HCT116 (cell line): ENCODE measurements at regions not wholly inside any gene's neighbourhood (a gene's known extent, or its start where the extent isn't known, plus 50 kb on each side); places are given as distances from the start of the nearest gene placed in this dataset.

Experiments used
- POLR2A ChIP-seq: IDR thresholded peaks from 2 replicates; pipeline ENCODE4 v1.7.0; 2011; ENCODE audit warnings: borderline replicate concordance; ENCODE audit not compliant: insufficient read depth, insufficient read length; ENCODE audit errors: extremely low read depth
- TF ChIP-seq, protein P1 (sequence below), 3 experiments: fragments of 200-600 bp in 1 of 3; sonication (generic) in 1 of 3; IDR thresholded peaks in 2 of 3; conservative IDR thresholded peaks in 1 of 3; 2 replicates each; pipeline ENCODE4 v1.5.1; 2012 to 2017; ENCODE audit warnings: low read depth in 2 of 3, low read length in 2 of 3, antibody characterized with exemption in 1 of 3, borderline replicate concordance in 1 of 3, control low read depth in 1 of 3, mild to moderate bottlenecking in 1 of 3, mixed read lengths in 1 of 3, mixed run types in 1 of 3, moderate library complexity in 1 of 3; ENCODE audit not compliant: insufficient read depth in 1 of 3

DNA sequence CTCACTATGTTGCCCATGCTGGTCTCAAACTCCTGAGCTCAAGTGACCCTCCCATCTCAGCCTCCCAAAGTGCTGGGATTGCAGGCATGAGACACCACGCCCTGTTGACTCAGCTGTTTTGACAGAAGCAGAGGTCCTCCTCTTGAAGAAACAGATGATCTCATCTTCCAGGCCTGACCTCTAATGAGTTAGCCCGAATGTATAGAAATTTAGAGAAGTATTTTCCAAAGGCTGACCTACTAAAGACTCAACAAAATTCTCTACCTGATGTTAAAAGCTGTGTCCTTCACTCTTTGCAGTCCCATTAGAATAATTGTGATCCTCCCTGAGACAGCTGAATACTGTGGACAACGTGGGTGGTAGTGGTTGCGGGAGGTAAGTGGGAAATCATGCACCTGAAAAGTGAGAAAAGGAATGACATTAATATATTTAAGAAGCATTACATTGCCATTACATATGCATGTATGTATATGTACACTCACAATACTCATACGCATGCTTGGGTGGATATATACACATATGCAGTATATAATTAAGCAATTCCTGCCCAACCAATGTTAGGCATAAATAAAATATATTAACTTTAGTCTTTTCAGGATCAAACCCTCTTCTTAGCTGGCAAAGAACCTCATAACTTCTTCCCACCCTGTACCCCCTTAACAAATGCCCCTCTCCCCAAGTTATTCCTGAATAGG is 204.6 kb upstream of the NR2F2 start:
- TF ChIP-seq, protein P1, sequence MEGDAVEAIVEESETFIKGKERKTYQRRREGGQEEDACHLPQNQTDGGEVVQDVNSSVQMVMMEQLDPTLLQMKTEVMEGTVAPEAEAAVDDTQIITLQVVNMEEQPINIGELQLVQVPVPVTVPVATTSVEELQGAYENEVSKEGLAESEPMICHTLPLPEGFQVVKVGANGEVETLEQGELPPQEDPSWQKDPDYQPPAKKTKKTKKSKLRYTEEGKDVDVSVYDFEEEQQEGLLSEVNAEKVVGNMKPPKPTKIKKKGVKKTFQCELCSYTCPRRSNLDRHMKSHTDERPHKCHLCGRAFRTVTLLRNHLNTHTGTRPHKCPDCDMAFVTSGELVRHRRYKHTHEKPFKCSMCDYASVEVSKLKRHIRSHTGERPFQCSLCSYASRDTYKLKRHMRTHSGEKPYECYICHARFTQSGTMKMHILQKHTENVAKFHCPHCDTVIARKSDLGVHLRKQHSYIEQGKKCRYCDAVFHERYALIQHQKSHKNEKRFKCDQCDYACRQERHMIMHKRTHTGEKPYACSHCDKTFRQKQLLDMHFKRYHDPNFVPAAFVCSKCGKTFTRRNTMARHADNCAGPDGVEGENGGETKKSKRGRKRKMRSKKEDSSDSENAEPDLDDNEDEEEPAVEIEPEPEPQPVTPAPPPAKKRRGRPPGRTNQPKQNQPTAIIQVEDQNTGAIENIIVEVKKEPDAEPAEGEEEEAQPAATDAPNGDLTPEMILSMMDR (IDR thresholded peaks at IDR 0.05 in 2 of 3, conservative IDR thresholded peaks at IDR 0.05 in 1 of 3; ENCODE audit: borderline replicate concordance in 1 of 3, insufficient read depth in 1 of 3, low read depth in 2 of 3, low read length in 2 of 3): no peak
- no peak for TF ChIP-seq POLR2A
